GM13977 (cell line): ENCODE measurements at regions not wholly inside any gene's neighbourhood (a gene's known extent, or its start where the extent isn't known, plus 50 kb on each side); places are given as distances from the start of the nearest gene placed in this dataset.

Source experiments
- DNase-seq: peaks from one replicate; pipeline ENCODE4 v3.0.0; 2012; ENCODE audit warnings: low spot score
- CTCF ChIP-seq: IDR thresholded peaks from 2 replicates; pipeline ENCODE4 v1.5.1; 2012; ENCODE audit warnings: mild to moderate bottlenecking, control low read depth; ENCODE audit not compliant: insufficient read depth; ENCODE audit errors: extremely low read depth, missing control alignments
- in situ Hi-C: fragments of 300-500 bp; cut with MboI; formaldehyde crosslinking; loops from one replicate; pipeline ENCODE4 v1.12.0; 2022; ENCODE audit warnings: low sequenced_read_pairs, low pct_unique_long_range_greater_than_20kb, mixed read lengths, inconsistent platforms; ENCODE audit not compliant: unreplicated experiment

GRCh38 chr20:52365688-52366087 is 174.1 kb upstream of the ZFP64 start:
- in situ Hi-C loops, result no loop called here

GRCh38 chr20:52364405-52364804 is 172.8 kb upstream of the ZFP64 start:
- TF ChIP-seq CTCF, result no peak
- in situ Hi-C loops, result no loop called here
- no peak for DNase-seq

More at GRCh38 chr20:52365688-52366087, 174.1 kb upstream of the ZFP64 start:
- DNase-seq, result no peak
- TF ChIP-seq CTCF, result no peak

- no peak for DNase-seq
- no peak for TF ChIP-seq CTCF
- in situ Hi-C loops, result no loop called here
These were observed 170.1 kb upstream of the ZFP64 start for GRCh38 chr20:52361650-52362049.

- no peak for DNase-seq
- no peak for TF ChIP-seq CTCF
- in situ Hi-C loops, result no loop called here
These were observed 158.2 kb upstream of the ZFP64 start for GRCh38 chr20:52349806-52350205.

- in situ Hi-C loops, result no loop called here
- no peak for DNase-seq
- no peak for TF ChIP-seq CTCF
These were observed 156.9 kb upstream of the ZFP64 start for GRCh38 chr20:52348434-52348833.

- TF ChIP-seq CTCF, result no peak
- no peak for DNase-seq
- in situ Hi-C loops, result no loop called here
These were observed 155.2 kb upstream of the ZFP64 start for GRCh38 chr20:52346797-52347196.

GRCh38 chr20:52342913-52343312 is 151.3 kb upstream of the ZFP64 start:
- no peak for TF ChIP-seq CTCF
- no peak for DNase-seq
- in situ Hi-C loops, result no loop called here
